ENCODE measurements at regions not wholly inside any gene's neighbourhood (a gene's known extent, or its start where the extent isn't known, plus 50 kb on each side); places are given as distances from the start of the nearest gene placed in this dataset.

- TF ChIP-seq CTCF (IDR thresholded peaks at IDR 0.05; ENCODE audit: insufficient read depth, low read length, poor library complexity, severe bottlenecking) (no peak), EZH2phosphoT487 (conservative IDR thresholded peaks at IDR 0.05; ENCODE audit: low read length) (no peak)
Measured at GRCh38 chr13:111638233-111638632, 317.8 kb downstream of the TEX29 start.
